NCI-H2227 treated with DMSO at 0.1 percent for 48 hours (cell line): ENCODE measurements at regions not wholly inside any gene's neighbourhood (a gene's known extent, or its start where the extent isn't known, plus 50 kb on each side); places are given as distances from the start of the nearest gene placed in this dataset.
"Not testable (repeated sequence)": the region's sequence is repeated elsewhere in the genome, so short reads cannot be mapped to it uniquely, and the experiment has no call there.

ENCODE experiments used
- DNase-seq: peaks from one replicate; lab custom pipeline; 2025; lab: John Stamatoyannopoulos, UW

DNA sequence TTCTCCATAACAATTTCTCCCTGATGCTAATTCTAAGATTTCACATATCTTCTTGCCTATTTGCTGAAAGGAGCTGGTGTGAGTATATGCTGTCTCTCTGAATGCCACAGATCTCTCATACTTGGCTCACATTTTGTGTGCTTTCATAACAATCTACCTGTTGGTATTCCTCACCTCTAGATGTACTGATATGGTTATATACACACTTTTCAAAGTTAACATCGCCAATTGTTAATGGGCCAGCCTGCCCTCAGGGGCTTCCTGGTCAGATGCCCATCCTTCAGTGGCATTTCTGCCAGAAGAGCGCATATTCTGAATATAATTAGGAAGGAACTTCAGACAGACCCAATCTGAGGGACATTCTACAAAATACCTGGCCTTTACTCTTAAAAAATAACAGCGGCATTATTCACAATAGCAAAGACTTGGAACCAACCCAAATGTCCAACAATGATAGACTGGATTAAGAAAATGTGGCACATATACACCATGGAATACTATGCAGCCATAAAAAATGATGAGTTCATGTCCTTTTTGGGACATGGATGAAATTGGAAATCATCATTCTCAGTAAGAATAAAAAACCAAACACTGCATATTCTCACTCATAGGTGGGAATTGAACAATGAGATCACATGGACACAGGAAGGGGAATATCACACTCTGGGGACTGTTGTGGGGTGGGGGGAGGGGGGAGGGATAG, 123.9 kb upstream of the FAT1 start:
- not testable (repeated sequence) for DNase-seq

DNA sequence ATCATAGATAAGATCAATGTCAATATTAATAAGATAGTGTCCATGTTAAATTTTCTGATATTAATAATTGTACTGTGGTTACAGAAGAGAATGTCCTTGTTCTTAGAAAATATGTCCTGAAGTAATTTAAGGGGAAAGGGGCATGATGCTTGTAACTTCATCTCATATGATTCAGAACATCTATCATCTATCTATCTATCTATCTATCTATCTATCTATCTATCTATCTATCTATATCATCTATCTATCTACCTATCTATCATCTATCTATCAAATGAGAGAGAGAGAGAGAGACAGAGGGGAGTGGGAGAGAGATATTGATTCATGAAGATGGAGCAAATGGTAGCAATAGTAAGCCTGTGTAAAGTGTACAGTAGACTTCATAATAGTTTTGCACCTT, 124.8 kb upstream of the FAT1 start:
- no peak for DNase-seq

DNA sequence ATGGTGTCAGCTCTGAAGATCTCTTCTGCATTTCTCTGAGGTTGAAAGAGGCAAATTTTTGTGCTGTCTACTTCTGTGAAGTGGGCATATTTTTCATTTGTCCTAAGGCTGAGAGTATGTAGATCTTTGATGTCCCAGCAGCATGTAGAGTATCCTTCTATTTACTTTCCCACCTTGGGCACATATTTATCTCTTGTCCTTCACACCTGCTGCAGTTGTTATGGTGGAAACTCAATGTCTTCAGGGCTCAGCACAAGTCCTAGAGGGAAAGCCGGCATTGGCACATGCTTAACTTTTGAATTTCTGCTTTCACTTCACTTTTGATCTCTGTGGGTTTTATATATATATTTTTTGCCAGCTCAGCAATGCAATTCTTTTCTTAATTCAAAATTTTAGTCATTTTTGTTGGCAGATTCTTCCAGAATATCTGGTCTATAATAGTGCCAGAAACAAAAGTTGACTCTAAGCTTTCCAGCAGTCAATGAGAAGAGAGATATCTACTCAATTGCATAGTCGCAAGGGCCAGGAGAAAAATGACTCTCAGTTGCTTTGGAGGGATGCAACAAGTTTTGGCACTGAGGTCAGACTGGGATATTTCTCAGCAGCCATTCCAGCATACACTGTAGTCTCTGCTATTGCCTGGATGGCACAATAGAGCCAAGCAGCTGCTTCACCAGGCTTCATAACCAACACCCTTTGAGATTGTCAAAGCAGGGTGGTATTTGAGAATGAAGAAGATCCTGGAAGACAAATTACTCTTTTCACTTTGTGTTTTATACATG, 127.8 kb upstream of the FAT1 start:
- DNase-seq, result no peak

DNA sequence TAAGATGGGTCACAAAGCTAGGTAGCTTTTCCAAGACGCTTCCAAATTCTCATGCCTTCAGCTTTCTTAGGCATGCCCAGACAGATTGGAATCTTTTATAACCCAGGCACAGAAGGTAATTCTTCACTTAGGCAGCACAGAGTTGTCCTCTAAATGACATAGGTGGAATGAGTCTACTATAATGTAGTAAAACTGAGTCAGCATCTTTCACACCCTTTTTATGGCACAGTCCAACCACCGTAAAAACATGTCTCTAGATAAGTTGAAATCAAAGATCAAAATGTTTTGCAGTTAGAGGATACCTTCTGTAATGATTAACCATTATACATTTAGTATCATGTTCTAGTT, 128.4 kb upstream of the FAT1 start:
- DNase-seq, result no peak

DNA sequence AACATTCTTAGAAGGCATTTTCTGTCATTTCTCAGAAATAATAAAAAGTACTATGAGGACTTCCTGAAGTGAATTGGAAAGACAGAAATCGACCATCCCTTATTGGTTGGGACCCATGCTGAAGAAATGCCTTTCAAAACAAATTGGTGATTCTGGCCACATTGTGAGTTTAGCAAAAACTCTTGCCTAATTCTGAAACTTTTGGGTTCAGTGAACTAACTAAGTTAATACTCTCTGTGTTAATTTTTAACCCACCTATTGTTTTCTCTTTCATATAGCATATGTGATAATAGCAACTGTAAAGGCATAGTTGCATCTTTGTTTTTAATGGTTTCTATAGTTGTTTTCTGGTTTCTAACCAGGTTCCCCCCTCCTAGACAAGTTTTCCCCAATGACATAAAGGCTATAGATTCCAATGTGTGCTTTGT, 129.3 kb upstream of the FAT1 start:
- no peak for DNase-seq

DNA sequence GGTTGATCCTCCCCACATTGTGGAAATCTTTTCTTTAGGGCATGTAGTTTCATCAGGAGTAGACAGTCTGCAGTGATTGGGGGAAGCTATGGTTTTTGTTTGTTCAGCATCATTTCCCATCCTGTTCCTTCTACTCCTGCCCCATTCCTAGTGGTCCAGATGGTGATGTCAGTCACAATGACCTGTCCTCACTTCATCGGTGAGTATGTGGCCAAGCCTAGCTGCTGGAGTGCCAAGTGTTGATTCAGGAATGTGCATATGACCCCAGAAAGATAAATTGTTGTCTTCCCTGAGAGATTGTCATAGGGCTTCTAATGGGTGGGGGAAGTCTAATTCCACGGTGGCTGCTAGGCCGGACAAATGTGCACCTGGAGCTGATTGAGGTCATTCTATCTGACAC, 130.6 kb upstream of the FAT1 start:
- no peak for DNase-seq

DNA sequence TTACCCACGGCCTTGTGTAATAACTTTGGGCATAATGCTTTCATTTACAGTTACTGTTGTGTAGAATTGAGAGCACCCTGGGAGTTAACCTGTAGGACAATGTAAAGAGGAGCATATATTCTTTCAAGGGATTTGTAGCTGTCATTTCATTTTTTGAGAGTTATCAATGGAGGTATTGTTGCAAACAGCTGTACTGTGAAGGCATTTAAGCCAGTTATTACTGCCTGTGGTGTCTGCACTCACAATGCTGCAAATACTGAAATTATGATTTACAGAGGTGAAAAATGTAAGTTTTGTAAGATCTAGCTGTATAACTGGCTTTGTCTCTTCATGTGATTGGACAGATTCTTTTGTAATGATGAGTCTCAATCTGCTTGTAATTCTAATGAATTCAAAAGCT, 131.5 kb upstream of the FAT1 start:
- DNase-seq, result no peak

DNA sequence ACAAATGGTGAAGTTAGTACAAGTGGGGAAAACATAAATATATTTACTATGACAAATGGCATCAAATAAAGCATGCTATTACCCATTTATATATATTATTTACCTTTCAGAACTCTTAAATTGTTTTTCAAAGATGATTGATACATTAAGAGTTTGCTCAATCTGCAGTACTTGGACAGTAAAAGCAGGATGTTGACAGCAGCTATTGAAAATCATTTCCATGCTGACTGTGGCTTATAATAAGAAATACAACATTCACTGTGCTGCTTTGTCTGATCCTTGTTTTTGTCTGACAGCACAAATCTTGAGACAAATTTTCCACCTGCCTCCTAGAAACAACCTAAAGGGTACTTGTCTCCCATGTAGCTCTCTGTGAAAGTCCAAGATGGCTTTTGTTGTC, 134.1 kb upstream of the FAT1 start:
- no peak for DNase-seq

DNA sequence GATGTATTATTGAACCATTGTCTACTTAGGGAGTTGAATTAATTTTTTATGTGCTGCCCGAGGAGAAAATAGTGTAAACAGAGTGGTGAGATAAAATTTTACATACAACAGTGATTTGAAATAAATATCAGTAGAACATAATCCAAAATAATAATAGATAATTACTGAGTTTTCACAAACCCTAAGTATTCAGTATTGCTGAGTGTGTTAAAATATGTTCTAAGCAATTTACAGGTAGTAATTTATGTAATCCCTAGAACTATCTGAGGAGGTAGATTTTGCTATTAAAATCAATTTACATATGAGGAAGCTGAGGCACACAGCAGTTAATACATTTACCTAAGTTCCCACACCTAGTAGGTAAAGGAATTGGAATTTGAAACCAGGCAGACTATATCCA, 134.7 kb upstream of the FAT1 start:
- no peak for DNase-seq

DNA sequence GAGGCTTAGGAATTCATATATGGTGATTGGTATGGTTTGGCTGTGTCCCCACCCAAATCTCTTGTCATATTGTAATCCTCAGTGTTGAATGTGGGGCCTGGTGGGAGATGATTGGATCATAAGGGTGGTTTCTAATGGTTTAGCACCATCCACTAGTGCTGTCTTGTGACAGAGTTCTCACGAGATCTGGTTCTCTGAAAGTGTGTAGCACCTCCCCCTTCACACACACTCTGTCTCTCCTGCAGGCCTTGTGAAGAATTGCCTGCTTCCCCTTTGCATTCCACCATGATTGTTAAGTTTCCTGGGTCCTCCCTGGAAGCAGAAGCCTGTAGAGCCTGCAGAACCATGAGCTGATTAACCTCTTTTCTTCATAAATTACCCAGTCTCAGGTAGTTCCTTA, 135.8 kb upstream of the FAT1 start:
- DNase-seq, result no peak

DNA sequence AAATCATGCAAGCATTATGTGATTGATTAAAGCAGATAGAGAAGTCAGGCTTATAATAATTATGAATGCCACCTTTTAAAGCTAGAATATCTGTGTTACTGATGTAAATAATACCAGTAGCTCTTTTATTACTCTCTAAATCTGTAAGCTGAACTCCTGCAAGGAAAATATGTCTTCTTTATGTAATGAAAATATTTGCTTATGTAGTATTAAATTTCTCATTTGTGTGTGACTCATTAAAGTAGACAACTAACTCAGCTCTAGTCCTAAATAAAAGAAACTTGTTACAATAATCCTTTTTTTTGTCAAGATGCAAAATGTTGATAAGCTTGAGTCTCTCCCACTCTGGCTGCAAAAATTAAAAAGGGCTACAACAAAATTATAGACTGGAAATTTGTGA, 137.7 kb upstream of the FAT1 start:
- DNase-seq, result no peak

DNA sequence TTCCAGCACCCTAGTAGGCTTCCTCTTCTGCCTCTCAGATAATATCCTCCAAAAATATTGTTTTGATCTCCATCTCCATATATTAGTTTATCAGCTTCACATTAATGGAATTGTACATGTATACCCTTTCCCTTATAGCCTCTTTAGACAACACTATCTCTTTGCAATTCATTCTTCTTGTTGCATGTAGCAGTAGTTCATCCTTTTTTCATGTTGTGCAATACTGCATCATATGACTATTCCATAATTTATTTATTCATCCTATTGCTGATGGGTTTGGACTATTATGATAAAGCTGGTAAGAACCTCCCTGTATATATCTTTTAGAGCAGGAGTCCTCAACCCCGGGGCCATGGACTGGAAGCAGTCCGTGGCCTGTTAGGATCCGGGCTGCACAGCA, 148.2 kb upstream of the FAT1 start:
- DNase-seq, result no peak

DNA sequence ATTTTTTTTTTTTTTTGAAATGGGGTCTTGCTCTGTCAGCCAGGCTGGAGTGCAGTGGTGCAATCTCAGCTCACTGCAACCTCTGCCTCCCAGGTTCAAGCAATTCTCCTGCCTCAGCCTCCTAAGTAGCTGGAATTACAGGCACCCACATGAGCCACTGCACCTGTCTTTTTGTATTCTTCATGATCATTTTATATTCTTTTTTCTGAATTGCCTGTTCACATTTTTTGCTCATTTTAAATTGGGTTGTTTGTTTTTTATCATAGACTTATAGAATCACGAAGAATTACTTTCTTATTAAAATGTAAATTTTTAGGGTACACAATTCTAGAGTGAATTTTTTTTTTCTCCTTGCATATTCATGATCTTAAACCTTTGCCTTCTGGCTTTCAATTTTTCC, 149.4 kb upstream of the FAT1 start:
- DNase-seq, result not testable (repeated sequence)

DNA sequence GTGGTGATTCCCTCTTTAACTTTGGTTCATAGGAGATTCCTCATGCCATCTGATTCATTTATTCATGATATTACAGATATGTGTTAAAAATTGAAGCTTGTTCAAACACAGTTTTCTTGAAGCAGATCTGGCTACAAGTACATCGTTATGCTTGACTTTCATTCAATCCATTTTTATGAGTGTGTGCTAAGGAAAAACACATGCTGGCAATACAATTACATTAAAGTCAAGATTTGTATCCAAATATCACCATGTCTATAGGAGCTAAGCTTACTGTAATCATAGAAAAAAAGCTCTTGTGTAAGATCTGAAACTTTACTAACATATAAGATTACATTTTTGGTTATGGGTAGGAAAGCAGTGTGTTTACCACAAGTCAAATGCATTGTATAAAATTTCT, 151.8 kb upstream of the FAT1 start:
- no peak for DNase-seq

DNA sequence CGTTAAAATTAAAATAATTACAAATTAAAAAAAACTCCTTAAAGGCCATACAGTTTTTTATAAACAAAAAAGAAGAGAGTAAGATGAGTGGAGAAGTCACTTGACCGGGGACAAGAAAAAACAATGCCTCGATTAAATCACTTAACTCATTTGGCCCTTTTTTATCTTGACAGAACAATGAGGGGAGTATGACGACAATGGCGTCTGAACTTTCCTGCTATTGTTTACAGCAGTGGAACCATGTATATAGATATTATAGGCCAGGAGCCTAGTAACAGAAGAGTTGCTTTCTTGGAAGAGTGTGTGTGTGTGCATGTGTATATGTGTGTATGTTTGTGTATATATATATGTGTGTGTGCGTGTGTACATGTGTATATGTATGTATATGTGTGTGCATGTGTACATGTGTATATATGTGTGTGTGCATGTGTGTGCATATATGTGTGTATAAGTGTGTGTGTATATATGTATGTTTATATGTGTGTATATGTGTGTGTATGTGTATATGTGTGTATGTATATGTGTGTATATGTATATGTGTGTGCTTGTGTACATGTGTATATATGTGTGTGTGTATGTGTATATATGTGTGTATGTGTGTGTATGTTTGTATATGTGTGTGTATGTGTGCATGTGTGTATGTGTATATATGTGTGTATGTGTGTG, 153.4 kb upstream of the FAT1 start:
- no peak for DNase-seq

DNA sequence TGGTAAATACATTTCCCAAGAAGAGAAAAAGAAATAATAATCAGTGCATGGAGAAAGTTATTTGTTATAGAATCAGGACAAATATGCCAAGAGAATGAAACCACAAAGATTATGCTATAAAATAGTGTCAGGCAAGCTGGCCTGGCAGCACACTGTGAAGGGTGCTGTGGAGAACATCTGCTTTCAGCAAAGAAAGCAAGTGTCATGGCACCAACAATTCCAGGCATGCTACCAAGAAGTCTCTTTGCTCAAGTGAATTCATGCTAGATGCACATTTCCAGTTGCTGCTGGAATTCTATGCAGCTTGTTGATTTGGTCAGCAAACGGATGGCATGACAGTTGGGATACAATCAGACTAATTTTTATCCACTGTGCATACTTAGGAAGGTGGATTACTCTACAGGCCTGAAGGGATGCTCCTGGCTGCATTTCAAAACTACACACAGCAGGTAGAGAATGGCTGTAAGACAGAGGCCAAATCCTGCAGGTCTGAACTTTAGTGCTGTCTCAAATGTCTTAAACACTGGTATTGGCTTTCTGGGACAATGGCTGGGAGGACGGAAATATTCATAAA, 154.6 kb upstream of the FAT1 start:
- no peak for DNase-seq

DNA sequence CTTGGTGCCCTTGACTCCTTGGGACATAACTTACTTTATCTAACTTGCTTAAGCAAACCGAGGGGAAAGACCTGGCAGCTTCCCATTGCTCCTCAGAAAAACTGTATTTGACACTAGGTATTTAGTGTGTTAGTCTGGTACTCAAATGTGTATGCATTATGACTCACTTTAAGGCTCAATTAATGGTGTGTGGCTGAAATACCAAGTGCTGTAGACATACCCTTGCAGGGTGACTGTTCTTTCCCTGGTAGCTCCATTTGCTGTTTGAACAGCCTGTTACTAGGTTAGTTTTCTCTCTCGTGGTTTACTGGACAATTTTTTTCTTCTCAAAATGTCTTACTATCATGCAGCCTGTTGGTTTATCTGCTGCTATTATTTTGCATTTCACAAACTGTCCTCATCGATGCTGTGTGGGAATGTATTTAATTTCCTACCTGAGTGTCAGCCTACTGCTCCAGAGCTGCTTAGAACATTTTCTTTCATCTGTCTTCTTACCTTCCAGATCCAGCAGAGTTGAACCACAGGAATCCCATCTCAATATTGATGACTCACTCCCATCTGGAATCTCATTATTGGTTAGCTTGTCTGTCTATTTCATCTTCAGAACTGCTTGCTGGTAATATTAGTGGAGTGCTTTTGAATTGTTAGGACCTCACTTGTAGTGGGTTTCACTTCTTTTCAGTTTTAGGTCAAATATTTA, 158.0 kb upstream of the FAT1 start:
- no peak for DNase-seq

DNA sequence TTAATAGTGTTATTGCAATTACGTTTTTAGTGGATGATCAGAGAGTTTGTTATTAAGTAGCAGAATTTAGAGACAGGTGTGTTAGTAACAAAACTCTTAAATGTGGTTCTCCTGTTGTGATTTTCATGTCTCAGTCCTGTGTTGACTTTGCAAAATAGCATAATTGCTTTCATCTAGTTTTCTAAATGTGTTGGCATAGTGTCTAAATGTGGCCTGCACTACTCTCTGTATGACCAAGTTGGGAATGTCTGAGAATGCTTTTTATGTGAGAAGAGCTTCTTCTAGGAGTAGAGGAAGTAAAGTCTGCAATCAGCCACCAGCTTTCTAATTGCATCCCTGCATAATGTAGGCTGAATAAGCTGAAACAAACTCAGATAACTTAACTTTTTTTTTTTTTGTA, 158.6 kb upstream of the FAT1 start:
- no peak for DNase-seq

DNA sequence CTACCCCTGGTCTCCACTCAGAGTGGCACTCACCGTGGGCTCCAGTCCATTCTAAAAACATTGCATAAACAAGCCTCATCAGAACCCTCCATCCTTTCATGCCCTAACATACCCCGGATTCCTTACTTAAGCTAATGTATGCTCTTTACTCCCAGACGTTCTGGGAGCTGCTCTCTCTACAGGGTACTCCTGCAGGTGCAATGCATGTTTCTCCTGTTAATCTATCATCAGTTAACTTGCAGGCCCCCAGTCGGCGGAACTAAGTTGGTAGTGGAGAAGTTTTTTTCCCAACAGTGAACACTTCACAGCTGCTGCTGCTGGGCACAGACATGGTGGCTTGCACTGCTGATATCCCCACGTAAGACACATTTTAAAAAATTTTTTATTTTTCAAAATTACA, 161.6 kb upstream of the FAT1 start:
- DNase-seq, result no peak

DNA sequence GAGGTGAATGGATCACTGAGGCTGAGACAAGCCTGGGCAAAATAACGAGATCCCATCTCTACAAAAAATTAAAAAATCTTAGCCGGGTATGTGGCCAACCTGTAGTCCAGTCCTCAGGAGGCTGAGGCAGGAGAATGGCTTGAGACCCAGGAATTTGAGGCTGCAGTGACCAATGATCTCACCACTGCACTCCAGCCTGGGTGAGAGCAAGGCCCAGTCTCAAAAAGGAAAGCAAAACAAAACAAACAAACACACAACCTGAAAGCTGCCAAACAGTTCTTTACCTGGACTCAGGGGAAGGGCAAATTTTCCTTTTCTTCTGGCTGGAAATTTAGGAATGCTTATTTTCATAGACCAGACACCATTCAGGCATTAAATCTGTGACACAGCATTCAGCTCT, 163.1 kb upstream of the FAT1 start:
- DNase-seq, result no peak

DNA sequence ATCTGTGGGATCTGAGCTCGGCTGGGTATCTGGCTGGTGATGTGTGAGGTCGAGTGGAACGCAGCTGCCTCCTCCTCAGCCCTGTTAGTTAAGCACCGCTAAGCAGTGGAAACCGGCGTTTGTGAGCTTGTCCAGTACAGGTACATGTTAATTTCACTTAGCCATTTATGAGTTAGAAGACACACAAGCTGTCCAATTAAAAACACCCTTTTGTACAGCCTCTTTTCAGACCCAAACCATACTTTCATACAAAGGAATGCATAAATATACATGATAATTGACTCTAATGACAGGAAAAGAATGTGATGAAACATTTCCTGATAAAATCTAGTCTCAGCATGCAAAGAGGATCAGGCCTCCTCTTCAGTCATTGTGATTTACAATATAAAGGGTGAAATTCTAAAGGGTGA, 163.6 kb upstream of the FAT1 start:
- DNase-seq, result no peak

DNA sequence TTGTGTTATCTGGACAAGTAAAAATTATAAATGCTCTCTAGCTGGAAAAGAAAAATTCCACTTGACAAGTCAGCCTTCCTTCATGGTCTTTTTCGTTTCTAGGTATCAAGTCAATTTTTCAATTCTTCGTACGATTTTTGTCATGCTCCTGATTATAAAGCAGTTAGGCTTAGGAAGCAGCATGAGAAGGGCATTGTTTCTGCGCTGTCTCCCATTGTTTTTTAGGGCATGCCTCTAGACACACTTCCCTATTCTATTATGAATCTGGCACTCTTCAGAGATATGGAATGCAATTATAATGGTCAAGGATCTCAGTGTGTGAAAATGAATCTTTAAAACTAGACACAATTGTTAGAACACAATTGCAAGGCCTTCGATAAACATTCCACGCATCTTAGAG, 164.1 kb upstream of the FAT1 start:
- no peak for DNase-seq
